Body of pancreas (tissue), 4 donors: ENCODE measurements at regions not wholly inside any gene's neighbourhood (a gene's known extent, or its start where the extent isn't known, plus 50 kb on each side); places are given as distances from the start of the nearest gene placed in this dataset.

Experiments
- ATAC-seq: fragments of 150-250 bp; one replicate; pipeline ENCODE4 v1.9.1; 2016
- DNase-seq, 4 donors: peaks; one replicate each; pipeline ENCODE4 v3.0.0-alpha.2; 2019
- H3K27ac ChIP-seq, 4 donors: fragments of 200-600 bp; sonication (generic); 1 replicate in 3 of 4; 2 replicates in 1 of 4; pipeline versions ENCODE4 v1.5.1 to v1.6.1; 2016 to 2019; ENCODE audit warnings: mild to moderate bottlenecking in 1 of 4, mixed read lengths in 1 of 4, moderate library complexity in 1 of 4
- H3K27me3 ChIP-seq, 2 donors: fragments of 200-600 bp; sonication (generic); one replicate each; pipeline ENCODE4 v1.6.0; 2016; ENCODE audit warnings: mild to moderate bottlenecking in 1 of 2
- H3K36me3 ChIP-seq, 2 donors: fragments of 200-600 bp; sonication (generic); replicated peaks in 1 of 2; 2 replicates each; pipeline ENCODE4 v1.5.1; 2016; ENCODE audit warnings: low read depth in 2 of 2; ENCODE audit not compliant: insufficient read depth in 1 of 2
- H3K4me1 ChIP-seq: fragments of 200-600 bp; sonication (generic); one replicate; pipeline ENCODE4 v1.6.0; 2016
- H3K4me3 ChIP-seq, 2 donors: fragments of 200-600 bp; sonication (generic); 1 replicate in 1 of 2; 2 replicates in 1 of 2; pipeline ENCODE4 v1.5.1; 2016 to 2019
- H3K9me3 ChIP-seq, 3 donors: fragments of 200-600 bp; sonication (generic); 1 replicate in 2 of 3; 2 replicates in 1 of 3; pipeline ENCODE4 v1.5.1; 2016
- CTCF ChIP-seq, 7 experiments: fragments of 450-650 bp in 4 of 7; fragments of 200-600 bp in 3 of 7; sonication (generic) in 3 of 7; IDR thresholded peaks; one replicate each; pipeline ENCODE4 v1.5.1; 2016 to 2019; ENCODE audit warnings: antibody characterized with exemption in 7 of 7
- POLR2A ChIP-seq, 3 donors: fragments of 450-650 bp; IDR thresholded peaks; one replicate each; pipeline ENCODE4 v1.6.1; 2016; ENCODE audit warnings: antibody characterized with exemption in 3 of 3, mild to moderate bottlenecking in 2 of 3
- WGBS, 2 donors: methylation state at CpG; one replicate each; pipeline ENCODE4 v1.1.5; 2017; 5-methylcytosine and 5-hydroxymethylcytosine counted together
- intact Hi-C: fragments of 100-400 bp; cut with DNase I; formaldehyde crosslinking; loops from one replicate; pipeline ENCODE4 v1.15.1; 2023

DNA sequence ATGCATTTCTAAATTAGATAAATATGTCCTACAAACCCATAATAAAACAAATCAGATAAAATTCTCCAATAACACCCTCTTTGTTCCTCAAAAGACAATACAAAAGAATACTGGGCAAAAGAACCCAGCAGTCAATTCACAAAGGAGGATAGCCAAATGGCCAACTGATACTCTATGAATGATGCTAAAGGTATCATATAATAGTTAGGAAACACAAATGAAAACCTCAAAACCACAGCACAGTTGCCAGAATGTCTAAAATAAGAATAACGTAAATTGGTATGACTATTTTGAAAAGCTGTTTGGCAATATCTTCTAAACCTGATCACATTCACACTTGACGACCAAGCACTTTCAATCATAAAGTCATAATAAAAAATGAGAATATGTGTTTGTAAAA is 315.4 kb downstream of the CDH7 start:
- no peaks in the 10 kb centered on the region for H3K4me1 ChIP-seq
- no peak overlapping the region for H3K4me3 ChIP-seq
- H3K27me3 ChIP-seq: no peaks in the 10 kb centered on the region
- no peak for ATAC-seq
- intact Hi-C loops: no loop called here
- no peak for DNase-seq
- H3K9me3 ChIP-seq: no peaks in the 10 kb centered on the region
- H3K36me3 ChIP-seq: no peaks in the 10 kb centered on the region
- 72 to 84% methylated on average over 2 of the region's 2 CpGs for WGBS, 2 donors
- TF ChIP-seq POLR2A (IDR thresholded peaks at IDR 0.05): no peak
- TF ChIP-seq CTCF (IDR thresholded peaks at IDR 0.05): no peak
- H3K27ac ChIP-seq: no peak overlapping the region

DNA sequence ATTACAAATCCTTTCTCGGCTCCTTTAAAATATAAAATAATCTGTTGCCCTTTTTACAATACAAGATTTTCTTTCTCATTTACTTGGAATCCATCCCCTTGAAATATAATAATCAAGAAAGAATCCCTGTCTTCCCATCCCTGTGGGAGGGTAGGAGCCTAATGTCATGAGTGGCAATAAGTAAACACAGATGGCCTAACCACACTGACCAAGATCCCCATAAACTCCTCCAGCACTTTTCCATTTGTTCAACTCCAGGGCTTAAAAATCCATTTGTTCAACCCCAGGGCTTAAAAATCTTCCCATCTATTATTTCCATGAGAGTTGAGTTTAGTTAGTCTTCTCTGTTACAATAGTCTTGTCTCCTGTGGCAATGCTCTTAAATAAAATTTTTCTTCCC is 297.6 kb downstream of the CDH7 start:
- ATAC-seq (no peak), DNase-seq (no peak)
- no peaks in the 10 kb centered on the region for H3K9me3 ChIP-seq
- H3K36me3 ChIP-seq: no peaks in the 10 kb centered on the region
- WGBS, 2 donors: 84 to 95% methylated on average over 1 of the region's 1 CpG
- intact Hi-C loops: no loop called here
- H3K27me3 ChIP-seq: no peaks in the 10 kb centered on the region
- no peak overlapping the region for H3K4me3 ChIP-seq
- TF ChIP-seq CTCF (IDR thresholded peaks at IDR 0.05) (no peak), POLR2A (IDR thresholded peaks at IDR 0.05) (no peak)
- no peak overlapping the region for H3K27ac ChIP-seq
- peaks cover 18% of the 10 kb centered on the region for H3K4me1 ChIP-seq

GRCh38 chr18:66046032-66046602 is 295.3 kb downstream of the CDH7 start:
- TF ChIP-seq CTCF (IDR thresholded peaks at IDR 0.05): peak in 3 of 7 experiments; percentile 32 to 46 (median 44)
- no peak for TF ChIP-seq POLR2A (IDR thresholded peaks at IDR 0.05)
- peak; percentile 66 for ATAC-seq
- H3K36me3 ChIP-seq: no peaks in the 10 kb centered on the region
- H3K4me1 ChIP-seq: peaks cover 18% of the 10 kb centered on the region
- DNase-seq: peak in 3 of 4 donors; percentile 22 to 31 (median 25)
- intact Hi-C loops: no loop called here
- H3K9me3 ChIP-seq: no peaks in the 10 kb centered on the region
- no peaks in the 10 kb centered on the region for H3K27me3 ChIP-seq
- H3K27ac ChIP-seq: no peak overlapping the region
- no peak overlapping the region for H3K4me3 ChIP-seq
- 15 to 16% methylated on average over 2 of the region's 2 CpGs for WGBS, 2 donors

DNA sequence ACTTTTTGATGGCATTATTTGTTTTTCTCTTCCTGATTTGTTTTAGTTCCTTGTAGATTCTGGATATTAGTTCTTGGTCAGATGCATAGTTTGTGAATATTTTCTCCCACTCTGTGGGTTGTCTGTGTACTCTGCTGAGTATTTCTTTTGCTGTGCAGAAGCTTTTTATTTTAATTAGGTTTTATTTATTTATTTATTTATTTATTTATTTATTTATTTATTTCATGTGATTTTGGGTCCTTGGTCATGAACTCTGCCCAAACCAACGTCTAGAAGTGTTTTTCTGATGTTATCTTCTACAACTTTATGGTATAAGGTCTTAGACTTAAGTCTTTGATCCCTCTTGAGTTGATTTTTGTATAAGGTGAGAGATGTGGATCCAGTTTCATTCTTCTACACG is 292.2 kb downstream of the CDH7 start:
- Histone ChIP-seq H3K4me1 (peaks cover 18% of the 10 kb centered on the region), H3K9me3 (no peaks in the 10 kb centered on the region), H3K4me3 (no peak overlapping the region), H3K27me3 (no peaks in the 10 kb centered on the region), H3K36me3 (no peaks in the 10 kb centered on the region), H3K27ac (no peak overlapping the region)
- 30 to 32% methylated on average over 2 of the region's 2 CpGs for WGBS, 2 donors
- ATAC-seq (no peak), DNase-seq (no peak)
- no peak for TF ChIP-seq CTCF (IDR thresholded peaks at IDR 0.05)
- no peak for TF ChIP-seq POLR2A (IDR thresholded peaks at IDR 0.05)
- intact Hi-C loops: no loop called here

DNA sequence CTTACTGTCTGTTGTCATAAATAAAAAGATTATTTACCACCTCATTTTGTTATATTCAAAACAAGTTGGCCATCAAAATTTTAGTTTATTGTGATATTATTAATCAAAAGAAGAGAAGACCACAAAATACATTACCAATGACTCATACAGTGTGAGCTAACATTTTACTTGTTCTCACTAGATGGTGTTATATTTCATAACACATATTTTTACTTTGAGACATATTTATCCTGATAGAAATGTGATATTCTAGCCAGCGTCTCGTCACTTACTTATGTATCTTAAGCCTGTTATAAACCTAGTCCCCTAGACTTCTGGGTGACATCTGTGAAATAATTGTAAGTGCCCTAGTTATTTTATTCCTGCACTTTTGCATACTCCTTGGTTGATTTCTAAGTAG is 263.2 kb downstream of the CDH7 start:
- no peak for ATAC-seq
- no peak overlapping the region for H3K27ac ChIP-seq
- H3K9me3 ChIP-seq: no peaks in the 10 kb centered on the region
- no peak for TF ChIP-seq CTCF (IDR thresholded peaks at IDR 0.05)
- no peak for TF ChIP-seq POLR2A (IDR thresholded peaks at IDR 0.05)
- intact Hi-C loops: no loop called here
- 51 to 60% methylated on average over 2 of the region's 2 CpGs for WGBS, 2 donors
- H3K4me3 ChIP-seq: no peak overlapping the region
- DNase-seq: no peak
- H3K4me1 ChIP-seq: no peaks in the 10 kb centered on the region
- H3K27me3 ChIP-seq: no peaks in the 10 kb centered on the region
- H3K36me3 ChIP-seq: no peaks in the 10 kb centered on the region
